Activated effector memory CD4-positive, alpha-beta T cell treated with anti-CD3 and anti-CD28 coated beads, Interleukin-2, amount 50 U/mL, for 16 hours (primary cell): ENCODE measurements at regions not wholly inside any gene's neighbourhood (a gene's known extent, or its start where the extent isn't known, plus 50 kb on each side); places are given as distances from the start of the nearest gene placed in this dataset.
A peak's percentile ranks its signal among the peaks of the same experiment; 100 is the strongest.

Experiments used
- DNase-seq: peaks from one replicate; pipeline ENCODE4 v3.0.0-alpha.2; 2020

DNA sequence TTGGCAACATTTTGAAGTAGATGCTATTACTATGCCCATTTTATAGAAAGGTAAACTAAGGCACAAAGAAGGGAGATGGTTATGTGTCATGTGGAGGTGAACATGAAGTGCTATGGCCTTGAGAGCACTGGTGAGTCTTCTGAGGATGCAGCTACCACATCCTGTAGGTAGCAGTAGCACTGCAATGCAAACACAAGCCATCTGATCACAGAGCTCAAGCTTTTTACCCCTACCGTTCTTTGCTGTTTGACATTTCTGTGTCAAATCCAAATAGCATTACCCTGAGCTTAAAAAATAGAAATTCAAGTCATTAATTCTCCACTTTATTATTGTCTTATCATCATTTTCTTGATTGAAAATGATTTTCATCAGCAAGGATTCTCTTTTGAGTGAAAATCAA is 382.9 kb downstream of the KCTD12 start:
- no peak for DNase-seq

DNA sequence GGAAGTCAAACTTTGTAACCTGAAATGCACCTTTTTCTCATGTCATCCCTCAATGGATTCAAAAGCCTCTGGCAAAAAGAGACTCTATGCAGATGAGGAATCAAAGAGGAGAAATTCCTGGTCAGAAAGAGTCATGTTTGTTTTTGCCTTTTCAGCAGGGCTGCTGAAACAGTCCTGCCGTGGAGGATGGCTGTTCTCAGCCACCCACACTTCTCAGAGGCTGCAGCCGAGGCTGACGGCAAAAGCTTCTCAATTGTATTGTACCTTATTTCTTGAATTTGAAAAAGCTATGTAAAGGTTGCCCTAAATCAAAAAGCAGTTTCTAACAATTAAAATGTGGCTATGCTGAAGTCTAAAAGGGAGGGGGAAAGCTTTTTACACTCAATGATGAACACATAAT is 385.3 kb downstream of the KCTD12 start:
- DNase-seq: no peak

DNA sequence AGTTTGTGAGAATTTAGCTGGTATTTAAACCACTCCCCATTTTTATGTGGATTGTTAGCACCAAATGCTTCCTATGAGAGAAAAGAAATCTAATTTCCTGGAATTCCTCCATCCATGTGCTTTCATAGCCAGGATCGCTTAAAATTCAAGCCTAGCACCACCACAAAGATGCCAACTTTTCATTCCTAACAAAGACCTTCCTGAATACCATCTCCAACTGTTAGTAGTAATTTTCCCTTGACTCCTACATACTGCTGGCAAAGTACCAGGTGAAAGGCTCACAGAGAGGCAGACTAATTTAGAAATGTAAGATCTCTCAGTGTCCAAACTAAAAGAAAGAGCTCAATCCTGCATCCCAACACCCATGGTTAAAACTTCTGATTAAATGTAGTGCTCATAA is 386.3 kb downstream of the KCTD12 start:
- DNase-seq: no peak

DNA sequence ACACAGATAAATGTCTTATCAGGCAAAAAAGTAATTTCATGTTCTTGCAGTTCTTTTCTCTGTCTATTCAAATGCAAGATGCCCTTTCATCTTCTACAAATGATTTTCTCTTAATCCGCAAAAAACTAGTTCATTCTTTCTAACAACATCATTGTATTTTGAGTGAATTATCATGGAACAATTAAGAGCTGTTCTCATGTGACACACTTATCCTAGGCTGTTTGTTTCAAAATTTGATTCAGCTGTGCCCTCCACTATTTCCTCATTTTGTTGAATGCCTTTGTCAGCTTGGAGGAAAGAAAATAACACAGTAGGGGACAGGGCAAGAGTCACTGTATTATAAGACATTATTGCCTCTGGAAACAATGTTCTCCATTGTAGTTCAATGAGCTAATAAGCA is 396.9 kb downstream of the KCTD12 start:
- DNase-seq: no peak

DNA sequence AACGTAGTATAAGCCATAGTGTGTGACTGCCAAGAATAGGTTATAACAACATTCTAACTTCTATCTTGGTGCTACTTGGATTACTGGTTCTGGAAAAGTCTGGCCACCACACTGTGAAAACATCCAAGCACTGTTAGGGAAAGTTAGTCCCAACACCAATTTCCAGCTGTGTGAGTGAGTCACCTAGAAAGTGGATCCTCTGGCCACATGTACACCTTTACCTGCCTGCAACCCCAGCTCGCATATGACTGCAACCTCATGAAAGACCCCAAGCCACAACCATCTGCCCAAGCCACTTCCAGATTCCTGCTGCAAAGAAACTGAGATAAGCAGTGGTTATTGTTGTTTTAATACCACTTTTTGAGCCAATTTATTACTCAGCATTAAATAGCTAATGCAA is 404.5 kb downstream of the KCTD12 start:
- no peak for DNase-seq

DNA sequence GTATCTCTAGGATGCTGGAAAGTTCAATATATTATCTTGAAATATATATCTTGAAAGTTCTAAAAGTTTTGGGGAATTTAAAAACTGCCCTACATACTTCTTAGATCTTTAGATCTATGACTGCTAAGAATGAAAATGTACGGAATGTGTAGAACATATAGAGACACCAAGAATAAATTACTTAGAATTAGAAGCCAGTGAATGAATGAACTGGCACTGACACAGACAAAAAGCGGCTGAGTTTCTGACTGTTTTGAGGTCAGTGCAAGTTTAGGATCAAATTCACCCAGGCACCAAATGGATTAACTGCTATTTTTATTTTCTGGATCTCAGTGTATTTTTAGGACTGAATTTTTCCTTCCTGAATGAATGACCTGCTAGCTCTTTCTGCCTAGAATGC is 411.2 kb downstream of the KCTD12 start:
- DNase-seq: no peak

DNA sequence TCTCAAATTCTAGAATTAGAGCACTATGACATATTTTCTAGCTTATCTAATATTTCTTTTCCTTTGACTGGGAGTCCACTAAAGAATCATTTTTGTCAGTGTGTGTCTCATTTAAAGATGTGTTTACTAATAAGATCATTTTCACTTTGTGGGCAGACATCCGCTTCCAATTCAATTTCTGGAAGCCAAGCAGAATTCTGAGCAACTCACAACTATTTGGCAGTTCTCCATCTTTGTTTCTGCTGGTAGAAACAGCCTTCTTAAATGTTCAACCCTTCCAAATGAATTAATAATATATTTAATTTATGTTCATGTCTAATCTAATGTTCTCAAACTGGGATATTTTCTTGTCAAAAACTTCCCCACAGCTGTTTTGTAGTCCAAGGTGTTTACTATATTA is 411.8 kb downstream of the KCTD12 start:
- DNase-seq: no peak

DNA sequence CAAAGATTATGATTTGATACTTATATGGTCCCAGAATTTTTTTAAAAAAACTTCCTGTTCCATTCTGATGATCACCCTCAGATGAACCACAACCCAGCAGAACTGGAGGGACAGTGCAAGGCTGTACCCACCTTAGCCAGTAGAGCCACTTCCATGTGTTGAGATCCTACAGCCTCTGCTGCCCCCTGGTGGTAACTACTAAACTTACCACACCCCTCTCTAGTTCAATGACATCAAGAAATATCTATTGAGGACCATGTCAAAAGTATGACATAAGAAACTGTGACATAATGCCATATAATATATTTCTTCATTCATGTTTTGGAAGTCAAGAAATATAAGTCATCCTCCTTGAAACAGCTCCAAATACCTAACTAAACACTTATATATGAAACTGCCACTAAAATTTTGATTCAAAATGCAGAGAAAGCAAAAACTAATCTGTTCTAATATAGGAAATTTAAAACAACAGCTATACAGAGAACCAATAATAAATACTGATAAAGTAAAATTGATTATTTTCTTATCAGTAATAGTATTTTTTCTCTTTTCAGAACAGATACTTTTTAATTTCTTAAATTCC is 412.6 kb downstream of the KCTD12 start:
- peak; percentile 83 for DNase-seq

DNA sequence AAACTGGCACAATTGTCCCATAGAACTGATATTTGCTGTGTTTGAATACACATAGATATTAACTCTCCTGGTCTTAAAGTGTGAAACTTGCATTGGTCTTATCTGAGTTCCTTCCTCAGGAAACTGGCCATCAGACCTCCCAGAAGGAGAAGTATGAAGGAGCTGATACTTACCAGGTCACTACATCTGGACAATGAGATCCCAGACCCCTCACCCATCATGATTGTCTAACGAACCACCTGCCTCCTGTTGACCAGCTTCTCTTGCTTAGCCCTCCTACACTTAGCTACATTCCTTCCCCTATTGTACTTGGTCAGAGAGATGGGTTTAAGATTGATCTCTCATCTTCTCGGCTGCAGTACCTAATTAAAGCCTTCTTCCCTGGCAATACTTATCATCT is 413.3 kb downstream of the KCTD12 start:
- DNase-seq: no peak

DNA sequence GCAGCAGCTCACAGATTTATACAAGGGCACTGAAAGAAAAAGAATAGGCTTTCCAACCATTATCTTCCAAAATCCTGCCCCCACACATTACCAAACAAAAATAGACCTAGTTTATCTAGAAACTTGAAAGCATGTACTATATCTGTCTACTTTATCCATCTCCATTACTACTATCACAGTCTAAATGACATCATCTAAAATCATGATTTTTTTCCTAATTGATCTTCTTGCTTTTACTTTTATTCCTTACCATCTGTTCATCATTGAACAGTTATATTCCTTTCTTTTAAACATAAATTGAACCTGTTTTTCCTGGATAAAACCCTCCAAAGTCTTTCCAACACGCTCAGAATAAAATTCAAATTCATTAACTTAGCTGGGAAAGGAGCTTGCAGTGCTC is 414.7 kb downstream of the KCTD12 start:
- no peak for DNase-seq

DNA sequence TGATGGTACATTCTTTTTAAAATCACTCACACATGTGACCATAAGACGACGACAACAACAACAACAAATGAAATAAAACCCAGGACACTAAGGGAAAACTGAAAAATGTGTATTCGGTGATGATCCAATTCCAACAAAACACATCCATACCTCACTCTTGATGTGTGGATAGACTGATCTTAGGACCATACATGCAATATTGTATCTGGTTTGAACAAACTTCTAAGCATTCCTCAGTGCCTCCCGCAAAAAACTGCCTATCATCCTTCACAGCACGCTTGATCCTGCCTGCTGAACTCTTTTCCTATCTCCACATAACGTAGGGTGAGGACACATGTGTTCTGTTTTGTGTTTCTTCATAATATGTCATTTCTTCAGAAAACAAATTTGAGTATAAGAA is 415.2 kb downstream of the KCTD12 start:
- DNase-seq: no peak

DNA sequence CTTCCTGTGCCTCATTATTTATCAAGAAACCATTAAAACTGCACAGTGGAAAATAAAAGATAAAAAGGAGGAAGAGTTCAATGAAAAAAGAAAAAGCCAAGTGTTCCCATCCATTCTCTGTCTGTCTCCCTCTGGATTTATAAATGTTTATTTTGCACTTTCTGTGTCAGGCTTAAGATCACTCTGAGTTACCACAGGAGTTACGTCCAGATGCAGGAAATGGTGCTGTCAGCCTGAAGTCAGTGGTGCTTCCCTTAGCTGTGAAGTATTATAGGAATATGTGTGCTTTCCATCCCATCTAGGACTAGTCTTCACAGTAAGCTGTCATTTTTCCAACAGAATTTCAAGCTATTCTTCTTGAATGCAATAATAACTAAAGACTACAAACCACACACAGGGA is 420.2 kb downstream of the KCTD12 start:
- DNase-seq: no peak

DNA sequence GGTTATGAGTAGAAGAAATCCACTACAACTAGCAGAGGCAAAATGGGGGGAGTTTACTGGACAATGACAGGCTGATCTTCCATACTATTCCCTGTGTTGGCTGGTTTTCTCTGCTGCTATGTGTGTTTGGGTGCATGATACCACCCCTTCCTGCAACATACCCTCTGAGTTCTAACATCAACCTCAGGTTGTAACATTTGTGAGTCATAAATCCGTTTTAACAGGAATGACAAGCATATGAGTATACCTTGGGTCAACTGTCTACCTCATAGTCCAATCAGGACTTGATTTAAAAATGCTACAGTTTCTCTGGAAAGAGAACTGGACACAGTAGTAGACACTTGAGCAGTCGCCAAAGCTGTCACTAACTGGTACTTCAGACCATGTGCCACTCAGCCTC is 422.9 kb downstream of the KCTD12 start:
- DNase-seq: no peak

DNA sequence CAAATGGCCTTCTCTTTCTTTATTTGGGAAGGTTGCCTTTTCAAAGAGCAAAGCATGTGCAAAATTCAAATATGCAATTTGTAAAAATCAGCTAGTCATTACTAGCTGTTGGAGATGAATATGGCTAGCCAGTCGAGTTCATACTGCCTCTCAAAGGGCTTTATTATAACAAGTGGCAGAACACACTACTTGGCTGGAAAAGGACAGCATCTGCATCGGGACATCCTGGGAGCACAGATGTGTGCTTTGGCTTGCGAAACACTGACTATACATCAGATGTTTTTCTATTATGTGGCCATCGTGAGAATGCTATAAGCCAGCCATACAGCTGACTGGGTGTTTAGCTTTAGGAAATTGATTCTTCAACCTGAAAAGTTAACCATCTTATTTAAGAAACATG is 424.2 kb downstream of the KCTD12 start:
- no peak for DNase-seq

DNA sequence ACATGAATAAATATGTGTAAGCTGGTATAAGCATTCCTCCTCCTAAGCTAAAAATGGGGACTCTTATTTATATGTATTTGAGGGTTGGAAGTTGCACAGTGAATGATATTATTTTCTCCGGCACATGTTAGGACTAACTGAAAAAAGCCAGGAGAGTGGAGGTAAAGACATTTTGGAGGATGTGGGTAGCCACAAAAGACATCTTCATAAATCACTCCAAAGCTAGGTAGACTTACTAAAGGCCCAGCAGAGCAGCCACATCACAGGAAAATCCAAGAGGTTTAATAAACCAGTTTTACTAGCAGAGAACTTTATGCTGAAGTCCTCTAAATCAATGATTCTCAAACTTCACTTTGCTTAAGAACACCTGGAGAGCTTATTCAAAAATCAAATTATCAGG is 424.7 kb downstream of the KCTD12 start:
- no peak for DNase-seq

DNA sequence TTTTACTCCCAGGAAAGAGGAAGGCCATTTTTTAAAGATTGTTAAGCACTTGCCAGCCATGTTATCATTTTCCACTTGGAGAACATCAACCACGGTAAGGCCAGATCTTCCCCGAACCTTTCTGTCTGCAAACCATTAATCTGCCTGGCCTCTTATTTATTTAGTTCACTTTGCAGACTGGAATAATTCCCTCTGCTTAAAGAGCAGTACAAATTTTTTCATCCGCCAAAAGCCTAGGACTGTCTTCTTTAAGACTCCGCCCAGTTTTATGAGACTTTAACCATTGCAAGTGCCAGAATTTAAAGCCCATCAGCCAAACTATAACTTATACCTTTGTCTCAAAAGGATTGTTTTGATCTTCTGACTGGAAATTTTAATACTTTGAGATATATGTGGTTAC is 426.3 kb downstream of the KCTD12 start:
- no peak for DNase-seq

DNA sequence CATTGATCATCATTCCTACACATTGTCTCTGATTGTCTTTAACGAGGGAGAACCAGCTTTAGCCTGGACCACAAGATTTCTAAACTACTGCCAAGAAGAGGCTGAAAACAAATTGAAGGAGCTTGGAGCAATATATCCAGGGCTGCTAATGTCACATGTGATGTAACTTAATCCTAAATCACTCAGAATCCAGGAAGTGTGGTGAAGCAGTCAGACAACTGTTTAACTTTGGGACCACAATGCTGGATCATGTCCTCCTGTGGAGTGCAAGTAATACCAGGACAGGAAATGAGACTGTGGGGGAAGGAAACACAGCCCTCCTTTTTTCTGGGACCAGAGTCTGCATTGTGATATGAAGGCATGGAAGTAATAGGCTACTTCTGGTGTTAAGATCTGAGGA is 430.2 kb downstream of the KCTD12 start:
- DNase-seq: no peak

DNA sequence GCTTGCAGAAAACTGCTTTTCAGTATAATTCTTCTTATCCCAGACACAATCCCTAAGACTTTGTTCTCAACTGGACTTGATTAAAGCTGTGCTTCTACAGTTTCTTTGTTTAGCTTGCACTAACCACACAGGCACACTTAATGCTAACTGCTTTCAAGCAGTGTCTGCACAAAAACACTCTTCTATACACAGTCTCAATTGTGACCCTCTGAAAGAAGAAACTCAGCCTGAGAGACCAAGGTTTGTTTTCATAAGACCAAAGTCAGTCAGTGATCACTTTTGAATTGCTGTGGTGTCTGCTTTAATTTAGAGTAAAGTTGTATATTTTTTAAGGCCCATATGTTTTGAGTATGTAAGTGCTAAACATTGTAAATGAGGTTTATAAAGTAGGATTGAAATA is 431.2 kb downstream of the KCTD12 start:
- no peak for DNase-seq

DNA sequence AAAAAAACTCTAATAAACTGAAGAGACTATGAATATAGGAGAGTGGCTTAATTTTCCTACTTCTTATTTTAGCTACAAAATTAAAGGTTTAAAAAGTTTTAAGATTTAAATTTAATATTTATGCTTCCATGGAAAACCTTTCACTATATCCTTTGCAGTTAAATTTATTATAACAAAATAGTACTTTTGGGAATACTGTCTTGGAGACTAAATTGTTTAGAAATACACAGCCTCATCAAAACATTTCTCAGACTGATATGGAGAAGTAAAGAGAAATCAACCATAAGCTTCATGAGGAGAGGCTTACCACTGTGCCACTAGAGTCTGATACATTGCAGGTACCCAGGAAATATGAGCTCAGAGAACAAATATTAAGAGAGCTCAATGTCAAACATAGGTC is 436.5 kb downstream of the KCTD12 start:
- no peak for DNase-seq

DNA sequence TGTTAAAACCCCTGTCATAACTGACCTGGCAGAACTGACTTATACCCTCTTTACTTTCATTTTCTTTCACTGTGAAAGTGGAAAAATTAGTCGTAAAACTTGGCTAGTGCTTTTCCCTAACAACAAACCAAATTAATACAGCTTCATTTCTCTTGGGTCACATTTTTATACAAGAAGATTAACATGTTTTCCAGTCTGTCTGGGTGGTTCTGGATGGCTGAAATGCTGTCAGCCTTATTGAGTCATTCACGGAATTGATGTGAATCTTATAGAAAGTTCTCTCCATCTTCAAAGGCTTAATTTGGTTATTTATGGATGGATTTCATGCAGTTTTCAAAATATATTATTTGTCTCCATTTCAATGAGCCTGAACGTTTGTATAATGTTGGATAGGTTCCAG is 440.0 kb downstream of the KCTD12 start:
- no peak for DNase-seq

DNA sequence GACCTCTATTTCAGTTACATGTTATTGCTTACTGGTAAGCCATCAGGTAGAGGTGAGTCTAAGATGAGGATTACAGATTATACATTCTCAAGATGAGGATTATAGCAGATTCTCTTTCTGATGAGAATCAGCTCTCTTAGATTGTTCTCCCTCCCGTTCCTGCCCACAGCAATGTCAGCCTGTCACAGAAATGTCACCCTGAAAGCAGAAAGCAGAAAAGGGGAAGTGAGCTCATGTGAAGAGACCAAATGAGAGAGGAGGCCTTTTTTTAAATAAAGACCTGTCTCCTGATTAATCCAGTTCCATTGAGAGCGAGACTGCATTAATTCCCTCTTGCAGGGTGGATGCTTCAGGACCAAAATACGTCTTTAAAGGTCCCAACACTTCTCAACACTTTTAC is 445.6 kb downstream of the KCTD12 start:
- no peak for DNase-seq

DNA sequence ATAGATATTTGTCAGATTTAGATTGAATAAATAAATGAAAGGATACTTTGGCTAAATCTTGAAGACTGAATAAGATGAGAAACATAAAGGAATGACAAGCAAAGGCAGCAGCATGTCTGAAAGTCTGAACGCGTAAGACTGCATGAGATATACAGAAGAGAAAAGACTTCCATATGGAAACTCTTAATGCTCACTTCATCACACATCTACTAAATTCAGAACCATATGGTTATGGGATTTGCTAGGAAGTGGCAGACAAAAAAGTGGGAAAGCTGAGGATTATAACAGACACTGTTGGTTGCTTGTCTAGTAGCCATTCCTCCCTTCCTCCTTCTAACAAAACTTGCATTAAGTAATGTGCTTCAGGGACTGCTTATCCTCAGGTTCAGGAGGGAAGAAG is 446.7 kb downstream of the KCTD12 start:
- no peak for DNase-seq

DNA sequence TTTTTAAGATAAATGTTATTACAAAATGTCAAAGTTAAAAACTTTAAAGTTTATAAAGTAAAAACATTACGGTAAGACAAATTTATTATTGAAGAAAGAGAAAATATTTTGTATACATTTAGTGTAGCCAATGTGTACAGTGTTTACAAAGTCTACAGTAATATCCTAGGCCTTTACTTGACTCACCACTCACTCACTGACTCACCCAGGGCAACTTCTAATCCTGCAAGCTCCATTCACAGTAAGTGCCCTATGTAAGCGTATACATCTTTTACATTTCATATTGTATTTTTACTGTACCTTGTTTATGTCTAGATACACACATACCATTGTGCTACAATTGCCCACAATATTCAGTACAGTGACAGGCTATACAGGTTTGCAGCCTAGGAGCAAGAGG is 448.2 kb downstream of the KCTD12 start:
- DNase-seq: no peak

DNA sequence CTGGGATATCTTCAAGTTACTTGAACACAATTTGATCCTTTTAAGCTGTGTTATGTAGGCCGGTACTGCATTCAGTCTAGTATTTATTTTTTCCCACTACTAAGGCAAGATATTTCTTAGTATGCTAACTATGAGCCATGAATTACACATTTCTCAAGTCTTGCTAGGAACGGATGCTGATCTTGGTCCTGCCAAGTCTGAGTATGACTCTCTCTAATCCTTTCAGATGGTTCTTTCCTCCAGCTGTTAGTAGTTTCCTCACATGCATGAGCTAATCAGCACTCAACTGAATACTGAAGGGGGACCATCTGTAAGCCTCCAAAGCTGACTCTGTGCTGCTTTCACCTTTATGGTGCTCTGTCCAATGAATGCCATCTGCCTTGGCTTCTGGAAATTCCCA is 460.3 kb downstream of the KCTD12 start:
- no peak for DNase-seq

DNA sequence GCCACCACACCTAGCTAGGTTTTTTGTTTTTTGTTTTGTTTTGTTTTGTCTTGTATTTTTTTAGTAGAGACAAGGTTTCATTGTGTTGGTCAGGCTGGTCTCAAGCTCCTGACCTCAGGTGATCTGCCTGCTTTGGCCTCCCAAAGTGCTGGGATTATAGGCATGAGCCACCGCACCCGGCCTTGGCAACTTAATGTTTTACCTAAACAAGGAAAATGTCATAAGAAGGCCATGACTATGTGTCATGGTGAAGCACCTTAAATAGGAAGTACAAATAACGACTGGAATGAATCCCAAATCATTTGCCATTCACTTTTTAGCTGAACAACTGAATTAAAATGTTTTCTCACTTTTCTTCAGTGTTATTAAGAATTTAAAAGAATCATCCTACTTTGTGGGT is 465.2 kb downstream of the KCTD12 start:
- no peak for DNase-seq

DNA sequence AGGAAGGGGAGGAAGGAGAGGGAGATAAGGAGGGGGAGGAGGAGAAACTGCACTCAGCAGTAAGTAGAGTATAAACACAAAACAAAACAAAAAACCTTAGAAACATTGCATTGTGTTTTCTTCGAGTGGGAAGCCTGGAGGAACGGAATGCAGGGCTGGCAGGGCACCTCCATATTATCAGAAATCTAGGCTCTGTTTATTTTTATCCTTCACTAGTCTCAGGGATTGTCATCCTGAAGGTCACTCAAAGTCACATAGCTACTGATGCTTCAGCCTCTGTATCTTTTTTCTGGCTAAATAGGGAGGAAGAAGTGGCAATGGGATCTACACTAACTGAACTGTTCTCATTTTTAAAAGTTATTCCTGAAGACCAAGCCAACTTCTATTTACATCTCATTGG is 467.8 kb downstream of the KCTD12 start:
- no peak for DNase-seq
